IPS-NIHi7 (cell line): ENCODE measurements at regions not wholly inside any gene's neighbourhood (a gene's known extent, or its start where the extent isn't known, plus 50 kb on each side); places are given as distances from the start of the nearest gene placed in this dataset.
"Not testable (repeated sequence)": the region's sequence is repeated elsewhere in the genome, so short reads cannot be mapped to it uniquely, and the experiment has no call there.

Experiments used
- DNase-seq: peaks from one replicate; pipeline ENCODE4 v3.0.0; 2012; ENCODE audit warnings: mixed read lengths; ENCODE audit errors: extremely low spot score

GRCh38 chr6:153424719-153425400, 293.8 kb upstream of the RGS17 start:
- DNase-seq, result no peak

- no peak for DNase-seq
These were observed 281.4 kb upstream of the RGS17 start for GRCh38 chr6:153412519-153412918.

GRCh38 chr6:153411070-153411648, 280.1 kb upstream of the RGS17 start:
- no peak for DNase-seq

- DNase-seq, result peak; percentile 12
These were observed 274.8 kb upstream of the RGS17 start for GRCh38 chr6:153405931-153406330.

- no peak for DNase-seq
These were observed 270.7 kb upstream of the RGS17 start for GRCh38 chr6:153401751-153402150.

GRCh38 chr6:153392156-153392555, 261.1 kb upstream of the RGS17 start:
- no peak for DNase-seq

- no peak for DNase-seq
These were observed 242.8 kb upstream of the RGS17 start for GRCh38 chr6:153373869-153374268.

- DNase-seq, result no peak
These were observed 237.0 kb upstream of the RGS17 start for GRCh38 chr6:153368131-153368530.

GRCh38 chr6:153367021-153367420, 235.9 kb upstream of the RGS17 start:
- DNase-seq, result no peak

- DNase-seq, result no peak
These were observed 226.3 kb upstream of the RGS17 start for GRCh38 chr6:153357391-153357790.

GRCh38 chr6:153340568-153340967, 209.5 kb upstream of the RGS17 start:
- no peak for DNase-seq

GRCh38 chr6:153334121-153334520, 203.0 kb upstream of the RGS17 start:
- DNase-seq, result no peak

- not testable (repeated sequence) for DNase-seq
These were observed 200.1 kb upstream of the RGS17 start for GRCh38 chr6:153331221-153331620.

- DNase-seq, result no peak
These were observed 197.1 kb upstream of the RGS17 start for GRCh38 chr6:153328194-153328593.

GRCh38 chr6:153325661-153326060, 194.6 kb upstream of the RGS17 start:
- no peak for DNase-seq

- peak; percentile 45 for DNase-seq
These were observed 181.6 kb upstream of the RGS17 start for GRCh38 chr6:153312634-153313033.

GRCh38 chr6:153309651-153310050, 178.6 kb upstream of the RGS17 start:
- no peak for DNase-seq

GRCh38 chr6:153302133-153302532, 171.1 kb upstream of the RGS17 start:
- DNase-seq, result no peak

- DNase-seq, result peak; percentile 17
These were observed 170.5 kb upstream of the RGS17 start for GRCh38 chr6:153301602-153302001.

GRCh38 chr6:153282456-153282855, 151.4 kb upstream of the RGS17 start:
- DNase-seq, result not testable (repeated sequence)

- DNase-seq, result no peak
These were observed 144.9 kb upstream of the RGS17 start for GRCh38 chr6:153275997-153276396.

- peak; percentile 14 for DNase-seq
These were observed 141.3 kb upstream of the RGS17 start for GRCh38 chr6:153272201-153272980.

- DNase-seq, result no peak
These were observed 132.4 kb upstream of the RGS17 start for GRCh38 chr6:153263489-153263888.
